ENCODE measurements at regions not wholly inside any gene's neighbourhood (a gene's known extent, or its start where the extent isn't known, plus 50 kb on each side); places are given as distances from the start of the nearest gene placed in this dataset.
A peak's percentile ranks its signal among the peaks of the same experiment; 100 is the strongest.

DNA sequence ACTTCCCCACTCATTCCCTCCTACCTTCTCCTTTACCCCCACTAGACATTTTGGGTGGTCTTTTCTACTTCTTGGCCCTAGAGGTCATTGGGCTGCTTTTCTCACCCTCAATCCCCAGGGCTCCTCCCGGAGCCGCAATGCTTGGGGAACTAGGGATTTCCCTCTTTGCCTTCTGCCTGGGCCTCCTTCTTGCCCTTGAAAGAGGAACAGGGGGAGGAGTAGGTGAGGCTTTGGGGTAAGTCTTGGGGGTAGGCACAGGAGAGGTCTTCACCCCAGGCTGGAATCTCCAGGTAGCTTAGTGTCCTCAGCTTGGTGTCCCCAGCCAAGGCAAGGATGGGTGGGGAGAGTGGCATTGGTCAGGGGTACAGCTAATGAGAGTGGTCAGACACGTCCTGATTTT lies 56.2 kb upstream of the EPS8L3 start:
- no peaks in the 10 kb centered on the region for H3K36me3 ChIP-seq
- no peak overlapping the region for H3K4me3 ChIP-seq
- H3K4me1 ChIP-seq, result peaks cover 0 to 26% (median 4%) of the 10 kb centered on the region in 4 donors
- ATAC-seq (no peak), DNase-seq (no peak)
- intact Hi-C loops (cut with DNase I), result no loop called here
- 68% methylated on average over 3 of the region's 3 CpGs for WGBS (ENCODE audit: insufficient coverage, low coverage, low lambda C conversion rate, missing lambda C conversion rate)
- no peak overlapping the region for H3K27ac ChIP-seq
- H3K27me3 ChIP-seq, result no peaks in the 10 kb centered on the region
- TF ChIP-seq CTCF (IDR thresholded peaks at IDR 0.05), result no peak
- no peak for TF ChIP-seq POLR2A (IDR thresholded peaks at IDR 0.05)
- peaks cover 0 to 4% (median 0%) of the 10 kb centered on the region in 4 donors for H3K9me3 ChIP-seq

GRCh38 chr1:109818988-109819764 lies 55.5 kb upstream of the EPS8L3 start:
- H3K27me3 ChIP-seq, result no peaks in the 10 kb centered on the region
- TF ChIP-seq CTCF (IDR thresholded peaks at IDR 0.05) (no peak), POLR2A (IDR thresholded peaks at IDR 0.05) (no peak)
- H3K36me3 ChIP-seq, result no peaks in the 10 kb centered on the region
- H3K9me3 ChIP-seq, result peaks cover 0 to 4% (median 0%) of the 10 kb centered on the region in 4 donors
- H3K4me1 ChIP-seq, result peaks cover 0 to 23% (median 3%) of the 10 kb centered on the region in 4 donors
- no peak overlapping the region for H3K4me3 ChIP-seq
- WGBS (ENCODE audit: insufficient coverage, low coverage, low lambda C conversion rate, missing lambda C conversion rate), result 79% methylated on average over 3 of the region's 9 CpGs
- H3K27ac ChIP-seq, result no peak overlapping the region
- intact Hi-C loops (cut with DNase I), result no loop called here
- DNase-seq, result no peak
- no peak for ATAC-seq

GRCh38 chr1:109818271-109818987 lies 54.7 kb upstream of the EPS8L3 start:
- no CpG with 5 or more reads among the region's 6 CpGs for WGBS (ENCODE audit: insufficient coverage, low coverage, low lambda C conversion rate, missing lambda C conversion rate)
- Histone ChIP-seq H3K36me3 (no peaks in the 10 kb centered on the region), H3K27ac (no peak overlapping the region), H3K27me3 (no peaks in the 10 kb centered on the region), H3K4me3 (no peak overlapping the region), H3K4me1 (peaks cover 0 to 16% (median 0%) of the 10 kb centered on the region in 4 donors), H3K9me3 (peaks cover 0 to 4% (median 0%) of the 10 kb centered on the region in 4 donors)
- DNase-seq, result peak in 2 of 3 donors; percentile 57 to 60
- peak; percentile 32 to 75 (median 58) for ATAC-seq
- no peak for TF ChIP-seq POLR2A (IDR thresholded peaks at IDR 0.05)
- no peak for TF ChIP-seq CTCF (IDR thresholded peaks at IDR 0.05)
- intact Hi-C loops (cut with DNase I), result no loop called here

GRCh38 chr1:109817881-109818270 lies 54.2 kb upstream of the EPS8L3 start:
- TF ChIP-seq POLR2A (IDR thresholded peaks at IDR 0.05), result no peak
- TF ChIP-seq CTCF (IDR thresholded peaks at IDR 0.05), result no peak
- 94% methylated on average over 2 of the region's 2 CpGs for WGBS (ENCODE audit: insufficient coverage, low coverage, low lambda C conversion rate, missing lambda C conversion rate)
- H3K4me3 ChIP-seq, result no peak overlapping the region
- intact Hi-C loops (cut with DNase I), result no loop called here
- H3K27me3 ChIP-seq, result no peaks in the 10 kb centered on the region
- no peak overlapping the region for H3K27ac ChIP-seq
- DNase-seq (no peak), ATAC-seq (no peak)
- H3K4me1 ChIP-seq, result peaks cover 0 to 11% (median 0%) of the 10 kb centered on the region in 4 donors
- no peaks in the 10 kb centered on the region for H3K36me3 ChIP-seq
- peaks cover 0 to 4% (median 0%) of the 10 kb centered on the region in 4 donors for H3K9me3 ChIP-seq

Measured in right lobe of liver (tissue), 6 donors.